HG02970 (cell line): ENCODE measurements at regions not wholly inside any gene's neighbourhood (a gene's known extent, or its start where the extent isn't known, plus 50 kb on each side); places are given as distances from the start of the nearest gene placed in this dataset.
"Not testable (repeated sequence)": the region's sequence is repeated elsewhere in the genome, so short reads cannot be mapped to it uniquely, and the experiment has no call there.

ENCODE experiments used
- ATAC-seq: cut with Tn5 transposase; IDR thresholded peaks from one replicate; pipeline ENCODE4 v1.9.1; 2021; ENCODE audit warnings: mild to moderate bottlenecking, moderate library complexity, moderate number of reproducible peaks; ENCODE audit not compliant: unreplicated experiment, low FRiP score

DNA sequence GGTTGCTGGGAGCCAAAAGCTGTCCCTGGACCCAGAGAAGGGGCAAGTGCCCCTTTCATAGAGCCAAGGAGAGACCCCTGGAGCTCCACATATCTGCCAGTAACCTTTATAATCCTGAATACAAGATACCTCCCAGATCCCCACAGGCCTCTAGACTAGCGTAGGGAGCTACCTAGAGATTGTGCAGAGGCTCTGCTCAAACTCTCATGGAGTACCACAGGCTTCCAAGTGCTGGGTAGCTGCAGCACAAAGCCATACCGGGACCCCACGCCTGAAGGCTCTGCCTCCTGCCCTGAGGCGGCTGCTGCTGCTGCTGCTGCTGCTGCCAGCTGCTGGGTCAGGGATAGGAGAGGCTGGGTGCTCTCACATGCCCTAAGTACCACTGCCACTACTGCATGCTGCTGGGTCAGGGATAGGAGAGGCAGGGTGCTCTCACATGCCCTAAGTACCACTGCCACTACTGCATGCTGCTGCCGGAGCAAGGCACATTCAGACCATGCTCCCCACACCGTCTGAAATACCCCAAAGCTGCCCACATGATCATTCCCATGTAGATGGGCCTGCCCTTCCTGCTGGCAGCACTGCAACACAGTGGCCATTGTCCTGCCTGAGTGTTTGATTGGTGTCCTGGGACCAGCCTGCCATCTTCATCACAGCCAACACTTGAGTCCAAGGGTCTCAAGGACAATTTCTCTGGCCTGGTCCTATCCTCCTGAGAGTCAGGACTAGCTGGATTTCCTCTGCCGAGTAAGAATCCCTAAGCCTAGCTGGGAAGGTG, 1434.3 kb upstream of the ADGRB3 start:
- no peak for ATAC-seq

DNA sequence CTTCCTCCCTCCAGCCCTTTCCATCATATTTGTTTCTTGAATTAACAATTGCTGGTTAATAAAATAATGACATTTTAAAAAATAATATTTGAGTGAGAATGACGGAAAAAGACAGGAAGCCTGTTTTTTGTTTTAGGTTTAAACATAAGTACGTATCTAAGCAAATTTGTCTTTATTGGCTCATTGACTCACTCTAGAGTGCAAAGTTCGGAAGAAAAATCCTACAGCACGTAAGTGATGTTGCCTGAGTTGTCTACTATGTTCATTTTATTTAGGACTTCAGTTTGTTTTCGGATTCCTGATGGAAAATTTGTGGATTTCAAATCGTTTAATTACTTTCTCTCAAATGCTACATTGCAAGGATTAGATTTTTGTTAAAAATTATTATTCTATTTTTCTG, 1435.7 kb upstream of the ADGRB3 start:
- no peak for ATAC-seq

DNA sequence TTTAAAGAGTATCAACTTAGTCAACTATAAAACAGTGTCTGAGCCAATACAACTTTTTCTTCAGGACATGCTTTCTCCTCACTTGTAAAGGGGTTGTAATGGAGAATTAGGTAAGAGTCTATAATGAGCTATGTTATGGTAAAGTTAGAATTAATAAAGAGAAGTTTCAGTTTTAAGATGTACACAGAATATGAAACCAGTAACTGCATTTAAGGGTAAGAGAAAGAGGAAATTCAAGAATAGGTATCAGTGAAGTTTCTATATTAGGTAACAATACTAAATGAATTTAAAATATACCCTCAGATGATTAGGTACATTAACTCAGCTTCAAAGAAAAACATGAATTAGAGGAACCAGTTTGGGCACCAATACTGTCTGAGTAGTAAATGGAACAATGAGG, 1444.3 kb upstream of the ADGRB3 start:
- ATAC-seq, result no peak

DNA sequence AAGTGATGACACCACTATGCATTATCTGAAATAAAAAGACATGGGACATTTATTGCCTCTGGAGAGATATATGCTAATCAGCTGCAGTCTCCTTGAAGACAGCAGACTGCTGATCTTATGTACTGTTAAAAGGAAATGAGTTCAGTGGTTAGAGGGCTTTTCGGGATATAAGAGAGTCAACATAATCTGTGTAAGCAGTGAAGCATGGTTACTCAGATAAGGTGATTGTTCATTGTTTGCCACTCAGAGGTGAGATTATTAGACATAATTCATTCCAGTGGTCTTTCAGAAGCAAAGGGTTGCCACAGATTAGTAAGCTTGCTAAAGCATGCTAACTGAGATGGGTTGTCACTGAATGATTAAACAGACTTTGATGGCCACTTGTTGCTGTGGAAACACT, 1450.7 kb upstream of the ADGRB3 start:
- ATAC-seq, result no peak

DNA sequence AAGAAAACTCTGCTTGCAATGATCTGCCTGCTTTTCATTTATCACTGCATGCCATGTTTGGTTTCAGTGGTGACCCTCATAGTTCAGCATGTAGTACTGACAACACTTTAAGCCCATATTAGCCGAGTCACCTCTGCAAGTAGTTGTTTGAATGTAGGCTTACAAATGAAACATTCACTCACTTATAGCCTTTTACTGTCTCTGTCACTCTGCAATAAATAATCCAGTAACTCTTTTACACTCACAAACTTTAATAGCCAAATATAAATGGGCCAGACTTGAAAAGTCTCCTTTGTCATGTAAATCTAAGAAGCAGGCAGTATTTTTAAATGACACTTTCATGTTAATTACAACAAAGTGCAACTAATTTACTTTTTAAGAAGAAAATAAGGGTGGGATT, 1460.0 kb upstream of the ADGRB3 start:
- no peak for ATAC-seq

DNA sequence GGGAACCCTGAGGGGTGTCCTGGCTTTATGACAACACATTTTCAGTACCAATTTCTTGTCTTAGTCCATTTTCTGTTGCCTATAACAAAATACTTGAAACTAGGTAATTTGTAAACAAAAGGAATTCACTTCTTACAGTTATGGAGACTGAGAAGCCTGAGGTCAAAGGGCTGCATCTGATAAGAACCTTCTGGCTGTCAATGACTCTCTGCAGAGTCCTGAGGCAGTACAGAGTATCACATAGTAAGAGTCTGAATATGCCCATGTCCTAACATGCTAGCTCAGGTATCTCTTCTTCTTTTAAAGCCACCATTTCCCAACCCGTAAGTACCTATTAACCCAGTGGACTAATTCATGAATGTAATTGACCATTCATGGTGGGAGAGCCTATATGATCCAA, 1458.6 kb upstream of the EYS start:
- ATAC-seq, result no peak

DNA sequence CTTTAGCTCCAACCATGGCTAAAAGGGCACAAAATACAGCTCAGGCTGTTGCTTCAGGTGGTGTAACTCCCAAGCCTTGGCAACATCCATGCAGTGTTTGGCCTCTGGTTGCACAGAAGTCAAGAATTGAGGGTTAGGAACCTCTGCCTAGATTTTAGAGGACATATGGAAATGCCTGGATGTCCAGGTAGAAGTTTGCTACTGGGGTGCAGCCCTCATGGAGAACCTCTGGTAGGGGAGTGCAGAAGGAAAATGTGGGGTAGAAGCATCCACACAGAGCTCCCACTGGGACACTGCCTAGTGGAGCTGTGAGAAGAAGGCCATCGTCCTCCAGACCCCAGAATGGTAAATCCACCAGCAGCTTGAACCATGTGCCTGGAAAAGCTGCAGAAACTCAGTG, 1453.8 kb upstream of the EYS start:
- no peak for ATAC-seq

DNA sequence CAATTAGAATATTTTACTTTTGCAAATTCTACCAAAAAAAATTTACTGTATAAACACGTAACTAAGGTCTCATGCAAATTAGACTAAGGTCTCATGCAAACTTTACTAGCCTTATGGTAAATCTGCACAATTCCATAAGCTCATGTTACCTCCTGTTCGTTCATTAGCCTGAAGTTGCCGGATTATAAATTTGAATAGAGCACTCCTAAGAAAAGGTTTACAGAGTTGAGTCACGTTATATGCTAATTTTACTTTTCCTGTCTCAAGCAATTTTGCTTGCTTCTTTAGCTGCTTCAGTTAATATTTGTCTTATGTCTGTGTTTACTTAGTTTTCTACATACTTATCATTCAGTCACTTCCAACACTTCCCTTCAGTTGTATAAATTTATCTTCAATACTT, 1434.0 kb upstream of the EYS start:
- ATAC-seq, result no peak

DNA sequence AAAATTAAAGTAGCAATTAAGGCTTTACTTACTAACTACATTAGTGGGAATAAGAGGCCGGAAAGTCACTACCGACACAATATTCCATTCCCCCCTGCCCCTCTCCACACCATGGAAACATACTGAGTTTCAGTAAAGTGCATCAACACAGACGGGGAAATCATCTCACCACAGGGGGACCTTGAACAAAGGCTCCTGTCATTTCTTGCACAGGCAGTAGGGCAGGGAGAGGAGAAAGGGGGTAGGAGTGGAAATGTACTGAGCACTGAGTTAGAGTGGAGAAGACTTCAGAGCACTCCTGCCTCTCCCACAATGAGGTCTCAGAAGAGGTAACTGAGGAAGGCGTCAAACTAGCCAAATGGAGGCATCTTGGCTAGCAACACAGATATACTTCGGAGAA, 1426.9 kb upstream of the EYS start:
- ATAC-seq, result no peak

DNA sequence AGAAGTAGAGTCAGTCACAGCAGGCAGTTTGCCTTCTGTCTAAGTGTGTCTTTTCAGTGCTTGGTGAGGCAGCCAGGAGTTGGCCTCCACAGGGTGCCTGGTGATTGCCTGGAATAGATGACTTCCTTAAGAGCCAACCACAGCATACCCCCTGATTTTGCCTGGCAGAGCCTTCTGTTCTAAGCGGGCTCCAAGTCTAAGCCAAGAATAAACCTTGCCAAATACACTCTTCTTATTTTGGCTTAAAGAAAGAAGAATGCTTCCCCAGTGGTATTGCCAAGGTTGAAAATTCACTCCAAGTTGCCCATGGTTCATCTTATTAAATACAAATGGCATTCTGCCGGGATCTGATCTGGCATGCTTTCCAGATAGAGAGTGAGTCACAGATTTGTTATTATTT, 1424.8 kb upstream of the EYS start:
- ATAC-seq, result no peak

DNA sequence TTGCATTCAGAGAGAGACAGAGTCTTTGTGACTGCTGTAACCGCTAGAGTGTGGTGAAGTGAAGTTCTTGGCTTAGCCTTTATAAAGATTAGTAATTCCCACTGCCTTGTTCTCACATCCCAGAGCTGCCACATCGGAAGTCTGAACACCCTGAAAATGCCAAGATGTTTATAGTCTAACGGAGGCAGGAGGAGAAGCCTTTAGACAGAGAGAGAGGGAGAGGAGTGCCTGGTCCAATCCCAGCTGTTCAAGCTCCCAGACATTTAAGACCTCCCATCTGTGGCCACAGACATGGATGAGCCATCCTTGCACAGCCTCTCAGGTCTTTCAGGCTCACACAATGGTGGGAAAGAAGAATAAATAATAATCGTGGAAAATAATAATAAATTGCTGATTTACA, 1422.8 kb upstream of the EYS start:
- no peak for ATAC-seq

DNA sequence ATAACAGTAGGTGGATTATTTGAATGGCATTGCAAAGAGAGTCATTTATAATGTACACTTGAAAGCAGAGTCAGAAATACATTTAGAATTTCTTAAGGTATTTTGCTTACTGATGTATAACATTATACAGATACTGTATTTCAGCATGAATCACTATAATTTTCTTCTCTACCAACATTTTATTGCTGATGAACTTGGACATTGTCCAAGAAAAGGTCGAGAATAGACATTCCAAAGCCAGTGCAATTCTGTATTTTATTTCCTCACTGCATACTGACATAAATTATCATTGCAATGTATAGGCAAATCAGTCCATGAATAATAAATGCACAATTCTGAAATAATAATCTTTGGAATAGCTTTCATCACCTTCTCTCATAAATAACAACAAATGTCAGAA, 1420.0 kb upstream of the EYS start:
- no peak for ATAC-seq

DNA sequence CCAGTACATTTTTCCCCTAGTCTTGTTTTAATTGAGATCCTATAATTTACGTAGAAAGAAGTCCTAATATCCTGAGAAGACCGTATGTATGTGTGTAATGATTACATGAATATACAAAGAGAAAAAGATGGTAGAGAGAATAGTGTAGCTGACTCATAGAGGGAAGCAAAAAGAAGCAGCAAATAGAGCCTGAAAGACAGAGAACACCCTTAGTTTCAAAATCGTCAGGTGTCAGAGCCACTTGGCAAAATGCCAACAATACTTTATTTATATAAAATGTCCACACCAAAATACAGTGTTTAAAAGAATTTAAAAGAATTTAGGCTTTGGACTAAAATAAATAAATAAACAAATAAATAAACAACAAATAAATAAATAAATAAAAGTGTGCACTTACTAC, 1414.1 kb upstream of the EYS start:
- ATAC-seq, result no peak

DNA sequence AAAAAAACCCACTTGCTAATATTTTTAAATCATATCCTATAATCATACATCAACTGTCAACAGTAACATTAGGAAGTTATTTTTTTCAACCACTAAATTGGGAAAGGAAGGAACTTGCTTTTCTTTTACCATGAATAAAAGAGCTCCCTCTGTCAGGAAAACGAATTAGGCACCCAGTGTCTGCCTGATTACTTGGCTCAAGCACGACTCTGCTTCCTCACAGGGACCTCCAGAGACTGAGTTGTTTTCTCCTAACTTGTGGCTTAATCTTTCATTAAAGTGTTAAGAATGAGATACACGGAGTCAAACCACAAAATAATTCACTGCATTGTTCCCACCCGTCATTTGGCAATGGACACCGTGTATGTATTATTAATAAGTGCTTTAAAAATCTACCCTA, 1405.1 kb upstream of the EYS start:
- no peak for ATAC-seq

DNA sequence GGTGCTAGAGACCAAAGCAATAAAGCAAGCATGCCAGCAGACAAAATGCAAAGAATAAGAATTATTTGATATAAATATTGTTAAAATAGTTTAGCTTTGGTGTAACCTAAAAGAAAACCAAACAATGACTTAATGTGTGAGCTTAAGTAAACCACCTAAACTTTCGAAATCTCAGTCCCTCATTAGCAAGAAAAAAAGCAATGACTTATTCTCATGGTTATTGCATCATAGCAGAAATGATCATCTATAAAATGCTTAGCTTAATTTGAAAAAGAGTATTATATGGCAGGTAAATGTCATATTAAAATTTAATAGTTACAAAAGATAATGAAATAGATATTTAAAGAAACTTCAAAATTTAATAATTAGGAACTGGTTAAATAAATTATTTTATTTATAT, 1395.7 kb upstream of the EYS start:
- ATAC-seq, result no peak

DNA sequence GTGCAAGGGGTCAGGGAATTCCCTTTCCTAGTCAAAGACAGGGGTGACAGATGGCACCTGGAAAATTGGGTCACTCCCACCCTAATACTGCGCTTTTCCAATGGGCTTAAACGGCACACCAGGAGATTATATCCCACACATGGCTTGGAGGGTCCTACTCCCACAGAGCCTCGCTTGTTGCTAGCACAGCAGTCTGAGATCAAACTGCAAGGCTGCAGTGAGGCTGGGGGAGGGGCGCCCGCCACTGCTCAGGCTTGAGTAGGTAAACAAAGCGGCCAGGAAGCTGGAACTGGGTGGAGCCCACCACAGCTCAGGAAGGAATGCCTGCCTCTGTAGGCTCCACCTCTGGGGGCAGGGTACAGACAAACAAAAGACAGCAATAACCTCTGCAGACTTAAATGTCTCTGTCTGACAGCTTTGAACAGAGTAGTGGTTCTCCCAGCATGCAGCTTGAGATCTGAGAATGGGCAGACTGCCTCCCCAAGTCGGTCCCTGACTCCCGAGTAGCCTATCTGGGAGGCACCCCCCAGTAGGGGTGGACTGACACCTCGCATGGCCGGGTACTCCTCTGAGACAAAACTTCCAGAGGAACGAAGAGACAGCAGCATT, 1388.7 kb upstream of the EYS start:
- not testable (repeated sequence) for ATAC-seq

DNA sequence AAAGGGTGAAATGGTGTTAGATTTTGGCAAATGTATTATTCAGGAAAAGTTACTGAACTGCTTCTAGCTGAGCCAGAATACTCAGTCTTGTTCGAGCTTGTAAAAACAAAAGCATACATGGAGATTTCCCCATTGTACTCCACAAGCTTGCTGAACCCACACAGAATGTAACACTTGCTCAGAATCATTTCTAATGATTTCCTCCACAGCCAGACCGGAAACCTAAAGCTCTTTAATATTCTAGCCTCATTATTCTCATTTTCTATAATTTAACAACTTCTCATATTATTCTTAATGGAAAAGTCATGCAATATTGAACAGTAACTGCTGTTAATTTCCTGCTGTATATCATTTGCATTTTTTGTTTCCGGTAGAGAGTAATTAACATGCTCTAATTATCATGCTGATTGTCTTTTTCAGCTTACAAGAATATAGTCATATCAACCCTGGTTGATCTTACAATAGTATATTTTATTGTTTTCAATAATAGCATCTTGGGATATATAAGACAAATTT, 1387.5 kb upstream of the EYS start:
- ATAC-seq, result no peak

DNA sequence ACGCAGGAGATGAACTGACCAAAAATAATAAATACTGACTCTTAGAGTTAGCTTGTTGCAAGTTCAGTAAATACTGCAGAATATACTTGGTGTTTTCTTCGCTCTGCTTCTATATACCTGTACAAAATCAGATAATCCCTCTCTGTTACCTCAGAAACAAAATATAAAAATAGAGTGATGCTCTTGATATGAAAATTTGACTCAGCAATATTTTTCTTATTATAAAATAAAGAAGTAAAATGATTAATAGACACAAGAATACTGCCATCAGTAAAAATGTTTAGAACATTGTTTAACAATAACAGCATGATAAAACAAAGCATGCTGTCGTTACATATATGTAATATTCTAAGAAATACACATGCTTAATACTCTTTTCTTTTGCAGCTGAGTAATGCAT, 1366.9 kb upstream of the EYS start:
- ATAC-seq, result no peak

DNA sequence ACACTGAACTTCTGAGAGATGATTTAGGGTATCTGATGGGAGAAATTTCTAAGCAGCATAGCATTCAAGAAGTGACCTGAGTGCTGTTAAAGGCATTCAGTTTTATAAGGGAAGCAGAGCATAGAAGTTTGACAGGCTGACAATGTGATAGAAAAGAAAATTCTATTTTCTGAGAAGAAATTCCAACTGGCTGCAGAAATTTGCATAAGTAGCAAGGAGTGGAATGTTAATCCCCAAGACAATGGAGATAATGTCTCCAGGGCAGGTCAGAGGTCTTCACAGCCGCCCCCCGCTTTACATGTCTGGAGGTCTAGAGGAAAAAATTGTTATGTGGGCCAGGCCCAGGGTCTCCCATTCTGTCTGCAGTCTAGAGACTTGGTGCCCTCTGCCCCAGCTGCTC, 1361.8 kb upstream of the EYS start:
- no peak for ATAC-seq

DNA sequence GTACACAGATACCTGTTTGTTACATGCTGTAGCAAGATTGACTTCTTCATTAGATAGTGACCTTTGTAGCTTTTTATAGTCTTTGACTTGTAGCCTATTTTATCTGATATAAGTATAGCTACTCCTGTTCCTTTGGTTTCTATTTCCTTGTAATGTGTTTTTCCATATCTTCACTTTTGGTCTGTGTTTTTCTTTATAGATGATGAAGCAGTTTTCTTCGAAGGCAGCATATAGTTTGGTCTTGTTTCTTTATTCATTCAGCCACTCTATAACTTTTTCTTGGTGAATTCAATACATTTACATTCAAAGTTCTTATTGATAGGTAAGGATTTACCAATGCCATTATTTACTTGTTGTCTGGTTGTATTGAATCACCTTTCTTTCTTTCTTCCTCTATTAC, 1357.3 kb upstream of the EYS start:
- no peak for ATAC-seq

DNA sequence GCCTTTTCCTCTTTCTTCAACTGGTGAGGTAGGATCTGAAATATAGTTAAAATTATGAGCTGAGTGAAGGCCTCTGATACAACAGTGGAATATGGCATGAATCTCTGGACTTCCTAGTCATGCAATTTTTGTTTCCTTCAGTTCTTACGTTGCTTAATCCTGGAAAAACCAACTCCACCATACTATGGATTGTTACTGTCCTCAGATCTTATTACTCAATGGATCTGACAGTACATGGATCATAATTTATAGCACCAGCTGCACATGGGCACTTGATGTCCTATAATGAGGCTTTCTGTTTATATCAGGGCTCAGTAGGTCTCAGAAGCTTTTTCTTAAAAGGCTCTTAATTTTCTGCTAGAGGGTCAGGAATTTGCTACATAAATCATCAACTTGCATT, 1341.0 kb upstream of the EYS start:
- ATAC-seq, result no peak

DNA sequence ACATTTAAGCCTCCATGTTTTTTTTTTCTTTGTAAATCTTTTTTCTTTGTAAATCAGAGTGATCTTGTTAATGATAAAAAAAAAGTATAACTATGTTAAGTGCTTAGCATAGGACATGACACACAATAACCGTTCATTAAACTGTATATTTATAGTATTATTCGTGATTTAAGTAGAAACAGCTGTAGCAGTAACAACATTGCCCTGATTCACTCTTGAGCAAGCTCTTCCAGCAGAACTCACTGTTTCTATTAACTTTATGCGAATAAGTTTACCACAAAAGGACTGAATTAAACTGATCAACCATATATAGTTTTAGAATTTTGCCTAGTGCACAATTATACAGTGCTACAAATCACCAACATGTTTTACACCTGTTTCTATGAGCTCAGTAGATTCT, 1338.0 kb upstream of the EYS start:
- no peak for ATAC-seq
